LoVo (cell line): ENCODE measurements at regions not wholly inside any gene's neighbourhood (a gene's known extent, or its start where the extent isn't known, plus 50 kb on each side); places are given as distances from the start of the nearest gene placed in this dataset.
"Not testable (repeated sequence)": the region's sequence is repeated elsewhere in the genome, so short reads cannot be mapped to it uniquely, and the experiment has no call there.

Source experiments
- DNase-seq: peaks from one replicate; pipeline ENCODE4 v3.0.0-alpha.2; 2016; ENCODE audit warnings: low spot score

DNA sequence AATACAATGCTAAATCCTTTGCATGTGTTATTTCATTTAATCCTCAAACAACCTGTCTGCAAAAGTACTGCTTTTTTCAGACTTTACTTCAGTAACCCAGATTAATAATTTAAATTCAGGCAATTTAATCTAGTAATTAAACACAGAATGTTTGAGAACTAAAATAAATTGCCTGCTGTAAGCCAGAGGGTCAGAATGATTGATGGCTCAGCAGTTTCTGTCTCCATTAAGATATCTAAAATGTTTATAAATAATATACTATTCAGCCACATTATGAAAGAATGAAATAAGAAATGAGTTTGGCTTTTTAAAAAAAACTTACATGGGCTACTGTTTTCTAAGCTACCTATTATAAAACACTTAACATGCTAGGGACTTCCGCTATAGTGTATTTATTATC is 846.0 kb downstream of the FAM181B start:
- no peak for DNase-seq

DNA sequence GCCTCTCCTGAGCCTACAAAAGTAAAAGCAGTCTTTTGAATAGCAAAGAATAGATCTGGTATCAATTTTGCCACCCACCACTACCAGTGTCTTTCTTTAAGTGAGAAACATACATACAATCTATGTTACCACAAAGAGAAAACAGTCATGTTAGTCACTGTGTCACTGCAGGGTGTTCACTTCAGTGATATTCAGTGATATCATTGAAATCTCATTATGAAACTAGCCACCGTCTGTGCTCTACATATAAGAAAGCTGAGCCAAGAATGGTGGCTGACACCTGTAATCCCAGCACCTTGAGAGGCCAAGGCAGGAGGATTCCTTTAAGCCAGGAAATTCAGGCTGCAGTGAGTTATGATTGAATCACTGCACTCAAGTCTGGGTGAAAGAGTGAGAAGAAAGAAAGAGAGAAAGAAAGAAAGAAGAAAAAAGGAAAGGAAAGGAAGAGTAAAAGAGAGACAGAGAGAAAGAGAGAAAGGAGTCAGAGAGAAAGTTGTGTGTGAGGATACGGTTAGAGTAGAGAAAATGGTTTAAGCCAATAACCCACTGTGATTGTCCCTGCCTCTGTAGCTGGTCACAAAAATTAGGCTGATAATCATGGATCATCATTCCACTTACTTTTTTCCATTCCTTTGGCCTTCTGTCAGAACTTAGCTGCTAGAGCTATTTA is 847.1 kb downstream of the FAM181B start:
- DNase-seq = no peak

DNA sequence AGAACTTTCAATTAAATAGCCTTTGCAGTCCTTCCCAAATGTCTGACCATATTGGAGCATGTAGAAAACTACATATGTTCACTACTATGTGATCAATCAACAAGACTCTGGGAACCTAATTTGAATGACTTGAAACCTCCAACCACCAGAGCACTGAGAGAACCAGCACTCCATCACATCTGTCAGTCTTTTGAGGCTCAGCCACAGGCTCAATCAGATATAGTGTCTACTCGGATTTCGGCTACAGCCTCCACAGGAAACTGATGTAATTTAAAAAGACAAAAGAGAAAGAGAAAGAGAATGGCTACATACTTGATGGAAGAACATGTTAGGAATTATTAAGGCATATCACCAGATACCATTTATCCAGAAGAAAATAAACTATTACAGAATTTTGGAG is 859.0 kb downstream of the FAM181B start:
- no peak for DNase-seq

DNA sequence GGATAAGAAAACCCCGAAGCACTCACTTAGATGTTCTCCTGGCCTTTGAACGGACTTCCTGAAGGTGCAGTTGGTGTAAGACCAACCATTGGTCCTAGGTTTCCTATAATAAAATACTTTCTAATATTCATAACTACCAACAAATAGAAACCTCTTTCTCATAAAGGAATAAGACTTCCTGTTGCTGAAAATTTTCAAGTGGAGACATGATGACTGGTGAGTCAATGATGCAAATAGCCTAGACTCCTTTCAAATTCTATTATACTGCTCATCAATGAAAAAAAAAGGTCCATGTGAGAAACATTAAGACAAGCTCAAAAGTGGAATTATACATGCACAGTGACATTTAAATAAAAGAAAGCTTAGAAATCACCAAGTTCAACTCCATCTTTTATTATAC is 862.8 kb downstream of the FAM181B start:
- DNase-seq = no peak

DNA sequence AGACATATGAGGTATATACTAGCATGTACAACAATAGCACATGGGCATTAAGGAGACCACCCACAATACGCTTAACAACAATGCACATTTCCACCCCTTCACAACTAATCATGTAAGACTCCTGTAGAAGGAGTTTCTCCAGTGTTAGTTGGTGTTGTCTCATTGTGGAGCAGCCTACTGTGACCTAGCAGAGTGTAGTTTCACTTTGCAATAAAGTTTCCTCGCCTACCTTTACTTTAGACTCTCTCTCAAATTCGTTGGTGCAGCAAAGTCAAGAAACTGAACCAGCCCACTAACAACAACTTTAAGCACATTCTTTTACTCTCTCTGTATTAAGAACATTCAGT is 863.6 kb downstream of the FAM181B start:
- no peak for DNase-seq

DNA sequence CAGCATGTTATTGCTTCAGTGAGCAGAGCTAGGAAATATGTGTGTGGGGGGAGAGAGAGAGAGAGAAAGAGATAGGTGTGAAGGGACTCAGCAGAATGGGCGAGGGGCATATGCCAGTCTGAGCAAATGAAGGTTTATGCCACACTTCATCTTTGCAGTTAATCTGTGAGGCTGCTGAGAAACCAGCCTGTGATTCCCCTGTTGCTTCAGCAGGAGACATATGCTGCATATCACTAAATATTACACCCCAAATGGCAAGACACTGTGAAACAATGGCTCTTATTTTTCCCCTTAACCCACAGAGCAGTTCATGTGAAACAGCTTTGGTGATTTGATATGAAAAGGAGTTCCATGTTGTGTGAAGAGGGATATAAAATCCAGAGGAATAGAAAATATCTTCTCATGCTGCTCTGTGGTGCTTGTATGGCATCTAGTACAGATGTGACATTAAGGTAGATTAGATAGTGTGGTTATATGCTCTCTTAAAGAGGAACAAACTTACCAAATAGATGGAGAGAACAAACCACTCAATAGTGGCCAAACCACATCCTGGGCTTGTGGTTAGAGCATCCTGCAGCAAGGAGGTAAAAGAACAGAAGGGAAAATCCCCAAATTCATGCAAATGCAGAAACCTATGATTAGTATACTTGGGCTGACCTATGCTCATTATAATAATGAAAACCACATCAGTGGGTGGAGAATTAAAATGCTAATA is 864.2 kb downstream of the FAM181B start:
- DNase-seq = no peak

DNA sequence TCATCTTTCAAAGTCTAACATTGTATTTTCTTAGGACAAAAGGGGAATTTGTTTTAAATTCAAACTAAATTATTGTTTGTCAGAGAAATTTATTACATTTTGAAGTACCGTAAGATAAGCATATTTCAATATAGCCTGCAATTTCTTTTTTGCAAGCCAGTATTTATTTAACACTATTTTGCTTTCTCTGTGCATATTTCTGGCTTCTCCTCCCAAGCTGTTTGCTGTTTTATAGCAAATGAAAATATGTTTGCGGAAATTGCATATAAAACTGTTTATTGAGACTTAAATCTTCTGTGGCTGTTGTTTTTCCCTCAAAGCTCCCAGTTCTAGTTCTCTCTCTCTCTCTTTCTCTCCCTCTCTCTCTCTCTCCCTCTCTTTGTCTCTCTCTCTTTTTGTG is 866.8 kb downstream of the FAM181B start:
- DNase-seq = no peak

DNA sequence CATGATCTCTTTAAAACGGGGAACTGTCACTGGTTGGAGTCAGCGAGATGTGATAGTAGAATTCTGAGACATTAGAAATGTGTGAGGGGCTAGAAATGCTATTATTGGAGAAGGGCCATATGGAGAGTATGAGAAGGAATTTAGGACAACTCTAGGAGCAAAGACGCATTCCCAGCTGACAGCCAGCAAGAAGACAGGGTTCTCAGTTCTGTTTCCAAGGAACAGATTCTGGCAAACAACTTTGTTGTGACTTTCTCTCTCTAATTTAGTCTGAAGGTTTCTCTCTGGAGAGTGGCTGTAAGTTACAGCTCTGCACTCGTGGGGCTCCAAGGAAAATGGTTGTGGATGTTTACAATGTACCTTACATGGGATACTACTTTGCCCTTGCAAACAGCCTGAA is 876.3 kb downstream of the FAM181B start:
- no peak for DNase-seq

DNA sequence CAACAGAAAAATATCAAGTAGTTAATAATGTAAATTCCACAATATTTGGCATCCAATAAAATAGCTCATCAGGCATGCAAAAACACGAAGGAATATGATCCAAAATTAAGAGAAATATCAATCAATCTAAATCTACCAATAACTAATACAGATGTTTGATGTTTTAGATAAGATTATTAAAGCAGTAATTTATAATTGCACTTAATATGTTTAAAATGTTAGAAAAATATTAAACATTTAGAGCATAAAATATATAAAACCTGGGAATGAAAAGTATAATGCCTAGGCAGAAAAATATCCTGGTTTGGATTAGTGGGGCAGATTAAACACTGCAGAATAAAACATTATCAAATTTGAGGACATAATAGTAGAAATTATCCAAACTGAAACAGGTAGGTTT is 879.9 kb downstream of the FAM181B start:
- DNase-seq = no peak

DNA sequence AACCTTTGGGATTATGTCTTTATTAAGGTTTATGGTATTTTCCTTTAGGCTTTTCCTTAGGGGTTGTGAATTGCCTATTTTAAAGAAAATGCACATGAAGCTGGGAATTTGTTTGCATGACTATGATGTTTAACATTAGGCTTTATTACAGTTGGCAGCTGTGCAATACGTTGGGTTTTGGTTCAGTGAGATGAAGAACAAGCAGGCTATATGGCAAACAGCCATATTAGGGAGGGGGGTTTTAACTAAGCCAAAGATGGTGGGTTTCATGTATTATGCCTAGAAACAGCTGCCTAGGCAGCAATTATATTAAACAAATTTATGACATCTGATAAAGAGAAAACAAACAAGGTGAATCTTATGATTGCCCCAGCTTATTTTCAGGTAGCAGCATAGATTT is 880.8 kb downstream of the FAM181B start:
- DNase-seq = no peak

DNA sequence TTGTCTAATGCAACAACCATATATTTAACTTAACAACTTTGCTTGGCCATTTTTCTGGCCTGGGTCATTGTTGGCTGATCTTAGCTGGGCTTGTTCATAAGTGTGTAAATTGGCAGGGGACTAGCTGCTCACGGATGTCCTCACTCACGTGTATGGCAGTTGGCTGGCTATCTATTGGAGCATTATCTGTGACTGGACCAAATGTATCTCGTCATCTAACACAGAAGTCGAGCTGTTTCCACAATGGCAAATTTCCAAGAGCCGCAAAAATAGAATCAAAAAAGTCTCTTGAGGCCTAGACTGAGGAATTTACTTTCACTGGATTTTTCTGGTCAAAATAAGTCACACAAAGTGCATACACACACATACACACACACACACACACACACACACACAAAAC is 893.3 kb downstream of the FAM181B start:
- DNase-seq = no peak

DNA sequence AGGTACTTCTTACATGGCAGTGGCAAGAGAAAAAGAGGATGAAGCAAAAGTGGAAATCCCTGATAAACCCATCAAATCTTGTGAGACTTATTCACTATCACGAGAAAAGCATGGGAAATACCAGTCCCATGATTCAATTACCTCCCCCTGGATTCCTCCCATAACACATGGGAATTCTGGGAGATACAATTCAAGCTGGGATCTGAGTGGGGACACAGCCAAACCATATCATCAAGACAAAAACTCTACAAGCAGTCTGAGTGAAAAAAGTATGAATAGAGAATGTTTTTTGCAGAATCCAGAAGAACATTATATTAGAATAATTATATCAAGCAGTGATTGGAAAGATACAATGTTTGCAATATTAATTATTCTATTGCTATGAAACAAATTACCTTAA is 893.7 kb downstream of the FAM181B start:
- DNase-seq = no peak

DNA sequence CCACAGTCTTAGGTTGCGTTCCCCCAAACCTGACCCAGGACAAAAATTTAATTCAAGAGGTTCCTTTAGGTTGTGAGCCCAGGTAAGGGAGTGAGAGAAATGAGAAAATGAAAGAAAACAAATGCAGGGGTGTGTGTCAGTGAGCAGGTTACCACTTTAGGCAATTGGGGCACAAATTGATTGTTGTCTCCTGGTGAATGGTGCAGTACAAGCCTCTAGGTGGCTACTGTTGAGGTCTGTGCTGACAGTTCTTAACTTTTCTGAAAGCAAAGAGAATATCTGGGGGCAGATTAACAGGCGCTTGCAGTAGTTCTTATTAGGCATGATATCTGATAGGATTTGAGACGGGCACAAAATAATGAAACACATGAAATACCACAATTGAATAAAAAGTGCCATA is 894.6 kb downstream of the FAM181B start:
- no peak for DNase-seq

DNA sequence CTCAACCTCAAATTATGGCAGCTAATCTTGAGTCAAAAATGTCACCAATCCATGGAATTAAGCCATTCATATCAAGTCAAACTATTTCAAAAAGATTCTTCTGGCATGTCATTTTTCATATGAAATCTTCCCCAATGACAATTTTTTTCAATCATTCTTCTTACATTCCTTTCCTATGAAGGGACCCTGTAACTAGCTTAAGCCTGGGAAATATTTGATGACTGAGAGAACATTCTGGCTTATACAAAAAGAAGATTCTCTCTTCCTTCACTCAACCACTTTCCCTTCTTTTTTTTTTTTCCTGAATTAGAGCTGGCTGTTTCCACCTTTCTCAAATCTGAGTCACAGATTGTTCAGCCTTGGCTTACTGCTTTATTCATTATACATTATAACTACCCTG is 903.7 kb downstream of the FAM181B start:
- DNase-seq = no peak

DNA sequence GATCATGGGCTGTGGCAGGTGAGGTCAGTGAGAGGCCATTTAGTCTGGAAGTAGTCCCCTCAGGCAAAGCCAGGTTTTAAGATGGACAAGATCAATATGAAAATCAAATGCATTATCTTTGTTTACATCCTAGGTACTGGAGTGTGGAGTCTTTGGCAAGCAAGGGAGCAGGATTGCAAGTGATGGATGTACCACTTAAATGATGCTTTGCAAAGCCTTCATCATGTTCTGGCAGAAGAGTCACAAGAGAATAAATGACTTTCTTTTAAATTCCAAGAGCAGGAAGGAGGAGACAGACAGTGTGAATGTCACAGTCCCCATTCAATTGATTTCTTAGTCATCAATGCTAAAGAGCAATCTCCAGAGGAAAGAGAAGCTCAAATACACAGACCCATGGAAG is 908.3 kb downstream of the FAM181B start:
- no peak for DNase-seq

DNA sequence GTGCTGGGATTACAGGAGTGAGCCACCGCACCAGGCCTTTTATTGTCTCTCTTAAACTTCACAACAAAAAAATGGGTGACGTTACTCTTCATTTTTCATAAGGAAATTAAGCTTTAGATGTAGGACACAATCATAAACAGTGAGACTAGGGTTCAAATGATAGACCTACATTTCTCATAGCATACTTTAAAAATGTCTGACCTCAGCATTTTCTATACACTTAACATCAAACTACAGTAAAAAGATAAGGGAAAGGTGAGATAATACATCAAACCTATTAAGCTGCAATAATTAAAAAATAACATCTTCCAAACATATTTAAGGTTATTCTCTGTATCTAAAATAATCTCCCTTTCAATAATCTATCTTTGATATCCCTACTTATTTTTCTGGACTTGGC is 914.2 kb downstream of the FAM181B start:
- DNase-seq = no peak

DNA sequence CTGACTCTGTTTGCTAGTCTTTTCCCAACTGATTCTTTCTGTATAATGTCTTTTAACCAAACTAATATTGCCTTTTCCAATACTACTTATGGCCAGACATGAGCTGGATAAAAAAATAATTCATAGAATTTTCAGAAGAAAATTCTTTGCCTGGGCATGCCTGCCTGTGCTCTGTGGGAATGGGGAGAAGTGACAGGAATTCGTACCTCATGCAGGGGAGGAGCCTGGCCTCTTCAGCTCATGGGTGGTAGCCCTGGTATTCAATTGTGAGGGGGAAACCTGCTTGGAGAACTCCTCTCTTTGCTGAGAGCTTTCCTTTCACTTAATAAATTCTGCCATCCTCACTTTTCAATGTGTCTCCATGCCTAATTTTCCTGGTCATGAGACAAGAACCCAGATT is 928.8 kb downstream of the FAM181B start:
- no peak for DNase-seq

DNA sequence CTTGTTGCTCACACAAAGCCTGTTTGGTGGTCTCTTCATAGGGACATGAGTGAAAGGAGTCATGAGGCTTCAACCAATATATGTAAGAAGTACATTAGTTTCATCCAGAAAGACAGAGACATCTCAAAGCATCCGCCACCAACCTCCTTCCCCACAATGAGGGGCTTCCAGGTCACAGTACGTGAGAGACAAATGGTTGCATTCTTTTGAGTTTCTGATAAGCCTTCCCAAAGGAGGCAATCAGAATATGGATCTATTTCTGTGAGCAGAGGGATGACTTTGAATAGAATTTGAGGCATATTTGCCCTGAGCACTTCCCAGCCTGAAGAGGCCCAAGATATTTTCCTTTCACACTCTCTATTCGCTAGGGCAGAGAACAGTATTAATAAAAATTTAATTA is 931.1 kb downstream of the FAM181B start:
- no peak for DNase-seq

DNA sequence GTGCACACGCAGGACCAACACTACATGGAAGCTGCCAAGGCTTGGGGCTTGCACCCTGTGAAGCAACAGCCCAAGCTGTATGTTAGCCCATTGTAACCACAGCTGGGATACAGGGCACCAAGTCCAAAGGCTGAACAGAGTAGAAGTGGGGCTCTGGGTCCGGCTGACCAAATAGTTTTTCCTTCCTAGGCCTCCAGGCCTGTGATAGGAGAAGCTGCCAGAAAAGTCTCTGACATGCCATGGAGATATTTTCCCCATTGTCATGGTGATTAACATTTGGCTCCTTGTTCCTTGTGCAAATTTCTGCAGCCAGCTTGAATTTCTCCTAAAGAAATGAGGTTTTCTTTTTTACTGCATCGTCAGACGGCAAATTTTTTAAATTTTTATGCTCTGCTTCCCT is 941.2 kb downstream of the FAM181B start:
- no peak for DNase-seq

DNA sequence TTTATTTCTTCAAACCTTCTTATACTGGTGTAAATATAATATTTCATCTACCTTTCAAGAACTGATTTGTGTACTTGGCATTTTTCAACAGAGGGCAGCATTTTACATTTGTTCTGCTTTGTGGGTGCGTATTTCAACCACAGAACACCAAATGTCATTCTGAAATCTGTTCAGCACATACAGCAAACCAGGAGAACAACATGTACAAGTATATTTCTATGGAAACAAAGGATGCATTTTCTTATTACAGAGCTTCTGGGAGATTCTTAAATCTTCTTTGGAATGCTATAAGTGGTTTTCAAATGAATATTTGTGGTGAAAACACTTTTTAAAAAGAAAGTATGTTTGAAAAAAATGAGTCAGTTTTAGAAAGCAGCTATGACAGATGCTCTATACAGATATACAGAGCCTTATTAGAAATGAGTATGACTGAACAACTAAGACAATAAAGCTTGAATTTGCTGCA is 946.0 kb downstream of the FAM181B start:
- no peak for DNase-seq

DNA sequence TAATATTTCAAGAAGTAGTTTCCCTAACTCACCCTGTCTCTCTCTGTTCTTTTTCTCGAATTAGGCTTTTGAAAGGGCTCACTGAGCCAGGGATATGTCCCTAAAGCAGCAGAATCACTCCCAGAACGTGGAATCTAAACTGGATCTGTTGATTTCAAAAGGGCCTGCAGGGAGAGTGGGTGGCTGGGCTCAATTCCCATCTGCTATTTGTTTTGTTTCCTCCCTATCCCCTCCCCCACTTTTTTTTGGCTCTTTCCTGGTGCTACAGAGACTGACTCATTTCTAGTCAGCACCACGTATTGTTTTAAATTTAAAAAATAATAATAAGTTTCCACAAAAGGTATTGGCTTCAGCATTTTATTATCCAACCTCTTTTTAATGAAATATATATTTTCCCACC is 961.5 kb downstream of the FAM181B start:
- DNase-seq = no peak

DNA sequence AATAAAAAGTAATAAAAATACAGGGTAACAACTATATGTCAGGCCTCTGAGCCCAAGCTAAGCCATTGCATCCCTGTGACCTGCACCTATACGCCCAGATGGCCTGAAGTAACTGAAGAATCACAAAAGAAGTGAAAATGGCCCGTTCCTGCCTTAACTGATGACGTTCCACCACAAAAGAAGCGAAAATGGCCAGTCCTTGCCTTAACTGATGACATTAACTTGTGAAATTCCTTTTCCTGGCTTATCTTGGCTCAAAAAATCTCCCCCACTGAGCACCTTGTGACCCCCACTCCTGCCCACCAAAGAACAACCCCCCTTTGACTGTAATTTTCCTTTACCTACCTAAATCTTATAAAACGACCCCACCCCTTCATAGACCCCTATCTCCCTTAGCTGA is 963.8 kb downstream of the FAM181B start:
- not testable (repeated sequence) for DNase-seq

DNA sequence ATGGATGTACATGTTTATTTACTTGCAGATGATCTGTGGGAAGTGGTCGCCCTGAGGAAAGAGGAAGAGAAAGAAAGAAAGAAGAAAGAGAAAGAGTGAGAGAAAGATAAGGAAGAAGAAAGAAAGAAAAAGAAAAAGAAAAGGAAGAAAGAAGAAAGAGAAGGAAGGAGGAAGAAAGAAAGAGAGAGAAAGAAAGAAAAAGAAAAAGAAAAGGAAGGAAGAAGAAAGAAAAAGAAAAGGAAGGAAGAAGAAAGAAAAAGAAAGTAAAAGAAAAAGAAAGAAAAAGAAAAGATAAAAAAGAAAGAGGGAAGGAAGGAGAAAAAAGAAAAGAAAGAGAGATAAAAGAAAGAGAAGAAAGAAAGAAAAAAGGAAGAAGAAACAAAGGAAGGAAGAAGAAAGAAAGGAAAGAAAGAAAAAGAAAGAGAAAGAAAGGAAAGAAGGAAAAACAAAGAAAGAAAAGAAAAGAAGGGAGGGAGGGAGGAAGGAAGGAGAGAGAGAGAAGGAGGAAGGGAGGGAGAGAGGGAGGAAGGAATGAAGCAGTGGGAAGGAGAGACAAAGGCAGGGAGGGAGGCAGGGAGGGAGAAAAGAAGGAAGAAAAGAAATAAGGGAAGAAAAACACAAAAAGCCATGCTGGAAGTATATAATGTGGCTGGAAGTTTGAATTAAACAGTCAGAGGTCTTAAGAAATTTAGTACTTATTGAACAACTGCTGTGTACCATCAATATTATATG is 976.6 kb downstream of the FAM181B start:
- no peak for DNase-seq
